ENCODE measurements at regions not wholly inside any gene's neighbourhood (a gene's known extent, or its start where the extent isn't known, plus 50 kb on each side); places are given as distances from the start of the nearest gene placed in this dataset.

GRCh38 chr9:2340046-2340760, 281.4 kb upstream of the VLDLR start:
- DNase-seq (ENCODE audit: low read depth, low spot score) (no peak), FAIRE-seq (no peak), ATAC-seq (no peak)
- no TSS peak for BruUV-seq (replicated peaks)
- POLR2A ChIA-PET, result no interaction called here
- no peaks in the 10 kb centered on the region for H3K27me3 ChIP-seq (replicated peaks in 1 of 2; ENCODE audit: control insufficient read depth in 2 of 2, insufficient read depth in 2 of 2, low read length in 1 of 2)
- CTCF ChIA-PET, result interaction anchor here (1.2 kb wide), 1 partner anchor 208 kb away, joined by 3 read pairs; no protein-coding TSS in a partner anchor
- no peaks in the 10 kb centered on the region for H3K79me2 ChIP-seq (ENCODE audit: control insufficient read depth, insufficient read depth, low read length)
- H3K36me3 ChIP-seq (ENCODE audit: control insufficient read depth in 2 of 2, insufficient read depth in 2 of 2, low read length in 1 of 2), result no peaks in the 10 kb centered on the region
- no peak overlapping the region for H3K9ac ChIP-seq (ENCODE audit: control insufficient read depth, insufficient read depth, low read length)
- H3K27ac ChIP-seq (ENCODE audit: control insufficient read depth, insufficient read depth), result no peak overlapping the region
- no peak for TF ChIP-seq MTA3 (IDR thresholded peaks at IDR 0.05; ENCODE audit: borderline replicate concordance, low read length)
- no peak for TF ChIP-seq SPI1 (IDR thresholded peaks at IDR 0.05; ENCODE audit: borderline replicate concordance, insufficient read depth, low read depth, low read length)
- no peak for TF ChIP-seq NFXL1 (IDR thresholded peaks at IDR 0.05; ENCODE audit: borderline replicate concordance)
- no peak for TF ChIP-seq ESRRA (IDR thresholded peaks at IDR 0.05; ENCODE audit: low read length)
- TF ChIP-seq, protein P1, sequence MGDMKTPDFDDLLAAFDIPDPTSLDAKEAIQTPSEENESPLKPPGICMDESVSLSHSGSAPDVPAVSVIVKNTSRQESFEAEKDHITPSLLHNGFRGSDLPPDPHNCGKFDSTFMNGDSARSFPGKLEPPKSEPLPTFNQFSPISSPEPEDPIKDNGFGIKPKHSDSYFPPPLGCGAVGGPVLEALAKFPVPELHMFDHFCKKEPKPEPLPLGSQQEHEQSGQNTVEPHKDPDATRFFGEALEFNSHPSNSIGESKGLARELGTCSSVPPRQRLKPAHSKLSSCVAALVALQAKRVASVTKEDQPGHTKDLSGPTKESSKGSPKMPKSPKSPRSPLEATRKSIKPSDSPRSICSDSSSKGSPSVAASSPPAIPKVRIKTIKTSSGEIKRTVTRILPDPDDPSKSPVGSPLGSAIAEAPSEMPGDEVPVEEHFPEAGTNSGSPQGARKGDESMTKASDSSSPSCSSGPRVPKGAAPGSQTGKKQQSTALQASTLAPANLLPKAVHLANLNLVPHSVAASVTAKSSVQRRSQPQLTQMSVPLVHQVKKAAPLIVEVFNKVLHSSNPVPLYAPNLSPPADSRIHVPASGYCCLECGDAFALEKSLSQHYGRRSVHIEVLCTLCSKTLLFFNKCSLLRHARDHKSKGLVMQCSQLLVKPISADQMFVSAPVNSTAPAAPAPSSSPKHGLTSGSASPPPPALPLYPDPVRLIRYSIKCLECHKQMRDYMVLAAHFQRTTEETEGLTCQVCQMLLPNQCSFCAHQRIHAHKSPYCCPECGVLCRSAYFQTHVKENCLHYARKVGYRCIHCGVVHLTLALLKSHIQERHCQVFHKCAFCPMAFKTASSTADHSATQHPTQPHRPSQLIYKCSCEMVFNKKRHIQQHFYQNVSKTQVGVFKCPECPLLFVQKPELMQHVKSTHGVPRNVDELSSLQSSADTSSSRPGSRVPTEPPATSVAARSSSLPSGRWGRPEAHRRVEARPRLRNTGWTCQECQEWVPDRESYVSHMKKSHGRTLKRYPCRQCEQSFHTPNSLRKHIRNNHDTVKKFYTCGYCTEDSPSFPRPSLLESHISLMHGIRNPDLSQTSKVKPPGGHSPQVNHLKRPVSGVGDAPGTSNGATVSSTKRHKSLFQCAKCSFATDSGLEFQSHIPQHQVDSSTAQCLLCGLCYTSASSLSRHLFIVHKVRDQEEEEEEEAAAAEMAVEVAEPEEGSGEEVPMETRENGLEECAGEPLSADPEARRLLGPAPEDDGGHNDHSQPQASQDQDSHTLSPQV (IDR thresholded peaks at IDR 0.05), result no peak
- no peak for TF ChIP-seq POLR2A (IDR thresholded peaks at IDR 0.05; ENCODE audit: low read depth, low read length)
- SMC1A ChIA-PET (ENCODE audit: uncharacterized antibody, unreplicated experiment), result no interaction called here
- H3K4me3 ChIP-seq, result no peak overlapping the region
- RAD21 ChIA-PET (ENCODE audit: unreplicated experiment), result no interaction called here
- H4K20me1 ChIP-seq (ENCODE audit: control insufficient read depth, insufficient read depth), result no peaks in the 10 kb centered on the region
- 37% methylated on average over 2 of the region's 2 CpGs for WGBS (ENCODE audit: insufficient coverage, insufficient replicate concordance, low lambda C conversion rate, missing lambda C conversion rate)
- no peaks in the 10 kb centered on the region for H3K9me3 ChIP-seq (replicated peaks; ENCODE audit: control insufficient read depth, insufficient read depth, low read length)
- no peaks in the 10 kb centered on the region for H3K4me1 ChIP-seq (ENCODE audit: control insufficient read depth, insufficient read depth, low read length)
- H3K4me2 ChIP-seq (ENCODE audit: control insufficient read depth, insufficient read depth), result no peak overlapping the region
- H2AFZ ChIP-seq (ENCODE audit: control insufficient read depth, low read depth, low read length), result no peak overlapping the region
- in situ Hi-C loops (cut with MboI), result no loop called here
- intact Hi-C loops (cut with micrococcal nuclease; ENCODE audit: unreplicated experiment), result no loop called here
